Esophagus squamous epithelium (tissue), 5 donors: ENCODE measurements at regions not wholly inside any gene's neighbourhood (a gene's known extent, or its start where the extent isn't known, plus 50 kb on each side); places are given as distances from the start of the nearest gene placed in this dataset.

ENCODE experiments used
- DNase-seq: peaks from one replicate; lab custom pipeline; 2025; lab: John Stamatoyannopoulos, UW
- H3K27ac ChIP-seq, 4 donors: fragments of 200-600 bp; sonication (generic); one replicate each; pipeline ENCODE4 v1.5.1; 2016 to 2019; ENCODE audit warnings: mild to moderate bottlenecking in 1 of 4
- H3K27me3 ChIP-seq, 4 donors: fragments of 200-600 bp; sonication (generic); 1 replicate in 3 of 4; 2 replicates in 1 of 4; pipeline versions ENCODE4 v1.5.1 to v1.6.0; 2017 to 2021; ENCODE audit warnings: antibody characterized with exemption in 1 of 4
- H3K36me3 ChIP-seq, 3 donors: fragments of 200-600 bp; sonication (generic); one replicate each; pipeline ENCODE4 v1.5.1; 2016 to 2019
- H3K4me1 ChIP-seq, 3 donors: fragments of 200-600 bp; sonication (generic); one replicate each; pipeline ENCODE4 v1.5.1; 2017 to 2019
- H3K4me3 ChIP-seq, 4 donors: fragments of 200-600 bp; sonication (generic); 1 replicate in 3 of 4; 2 replicates in 1 of 4; pipeline ENCODE4 v1.5.1; 2016 to 2019; ENCODE audit warnings: mild to moderate bottlenecking in 2 of 4, moderate library complexity in 1 of 4
- H3K9me3 ChIP-seq, 3 donors: fragments of 200-600 bp; sonication (generic); one replicate each; pipeline ENCODE4 v1.5.1; 2016 to 2019
- POLR2A ChIP-seq, 4 donors: fragments of 450-650 bp; IDR thresholded peaks; one replicate each; pipeline ENCODE4 v1.6.1; 2017; ENCODE audit warnings: antibody characterized with exemption in 4 of 4, mild to moderate bottlenecking in 4 of 4, moderate library complexity in 3 of 4
- WGBS, 2 donors: methylation state at CpG; one replicate each; pipeline ENCODE4 v1.1.5; 2018; 5-methylcytosine and 5-hydroxymethylcytosine counted together
- intact Hi-C: fragments of 100-400 bp; cut with DNase I; formaldehyde crosslinking; loops from one replicate; pipeline ENCODE4 v1.15.0; 2022
- TF ChIP-seq, protein P1 (sequence below), 6 experiments: fragments of 450-650 bp in 4 of 6; fragments of 200-600 bp in 2 of 6; sonication (generic) in 2 of 6; IDR thresholded peaks; one replicate each; pipeline ENCODE4 v1.5.1; 2016 to 2019; ENCODE audit warnings: antibody characterized with exemption in 6 of 6, mild to moderate bottlenecking in 4 of 6, moderate library complexity in 4 of 6
- donor health status: DM: yes; HTN: yes; CAD: no.

DNA sequence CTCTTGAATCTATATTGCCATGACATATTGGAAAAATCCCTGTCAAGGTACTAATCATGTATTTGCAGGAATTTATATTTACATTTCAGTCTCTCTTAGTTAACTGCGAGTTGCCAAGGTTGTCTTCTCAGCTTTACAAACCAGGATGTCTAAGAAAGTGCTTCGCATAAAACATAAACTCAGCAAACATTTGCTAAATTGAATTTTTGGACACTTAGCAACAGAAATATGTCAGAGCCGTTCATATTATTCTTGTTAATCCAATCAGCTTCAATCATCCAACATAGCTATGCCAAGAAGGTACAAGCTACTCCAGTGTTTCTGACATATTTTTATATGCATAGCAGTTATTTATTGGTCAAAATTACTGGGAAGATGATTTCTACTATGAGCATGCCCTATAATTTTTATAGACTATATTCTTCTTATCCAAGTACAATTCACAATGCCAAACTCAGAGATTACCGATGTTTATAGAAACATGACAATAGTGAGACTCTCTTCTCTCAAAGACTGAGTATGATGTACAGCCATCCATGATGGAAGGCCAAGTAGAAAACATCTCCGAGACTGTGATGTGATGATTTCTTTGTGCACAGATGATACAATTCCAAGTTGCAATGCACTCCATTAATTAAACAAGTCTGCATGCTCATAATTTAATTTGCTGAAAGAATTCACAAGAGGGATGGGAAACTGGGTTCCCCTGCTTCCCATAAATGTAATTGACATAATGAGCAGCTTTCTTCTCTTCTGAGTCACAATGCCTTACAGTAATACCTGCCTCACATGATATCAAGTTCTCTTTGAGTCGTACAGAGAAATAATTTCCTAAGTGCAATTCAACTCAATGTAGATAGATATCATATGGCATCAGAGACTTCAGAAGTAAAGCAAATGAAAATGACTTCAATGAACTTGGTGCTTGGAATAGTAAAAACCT, 776.3 kb downstream of the EFNB2 start:
- no peak for DNase-seq
- TF ChIP-seq POLR2A (IDR thresholded peaks at IDR 0.05) = no peak
- TF ChIP-seq, protein P1, sequence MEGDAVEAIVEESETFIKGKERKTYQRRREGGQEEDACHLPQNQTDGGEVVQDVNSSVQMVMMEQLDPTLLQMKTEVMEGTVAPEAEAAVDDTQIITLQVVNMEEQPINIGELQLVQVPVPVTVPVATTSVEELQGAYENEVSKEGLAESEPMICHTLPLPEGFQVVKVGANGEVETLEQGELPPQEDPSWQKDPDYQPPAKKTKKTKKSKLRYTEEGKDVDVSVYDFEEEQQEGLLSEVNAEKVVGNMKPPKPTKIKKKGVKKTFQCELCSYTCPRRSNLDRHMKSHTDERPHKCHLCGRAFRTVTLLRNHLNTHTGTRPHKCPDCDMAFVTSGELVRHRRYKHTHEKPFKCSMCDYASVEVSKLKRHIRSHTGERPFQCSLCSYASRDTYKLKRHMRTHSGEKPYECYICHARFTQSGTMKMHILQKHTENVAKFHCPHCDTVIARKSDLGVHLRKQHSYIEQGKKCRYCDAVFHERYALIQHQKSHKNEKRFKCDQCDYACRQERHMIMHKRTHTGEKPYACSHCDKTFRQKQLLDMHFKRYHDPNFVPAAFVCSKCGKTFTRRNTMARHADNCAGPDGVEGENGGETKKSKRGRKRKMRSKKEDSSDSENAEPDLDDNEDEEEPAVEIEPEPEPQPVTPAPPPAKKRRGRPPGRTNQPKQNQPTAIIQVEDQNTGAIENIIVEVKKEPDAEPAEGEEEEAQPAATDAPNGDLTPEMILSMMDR (IDR thresholded peaks at IDR 0.05) = no peak
- Histone ChIP-seq H3K36me3 (no peaks in the 10 kb centered on the region), H3K4me3 (no peak overlapping the region), H3K9me3 (no peaks in the 10 kb centered on the region), H3K27ac (no peak overlapping the region), H3K4me1 (no peaks in the 10 kb centered on the region), H3K27me3 (no peaks in the 10 kb centered on the region)
- WGBS, 2 donors = 71 to 75% methylated on average over 6 of the region's 6 CpGs
- intact Hi-C loops = no loop called here

- Histone ChIP-seq H3K36me3 (no peaks in the 10 kb centered on the region), H3K9me3 (no peaks in the 10 kb centered on the region), H3K27ac (no peak overlapping the region), H3K27me3 (no peaks in the 10 kb centered on the region), H3K4me3 (no peak overlapping the region), H3K4me1 (no peaks in the 10 kb centered on the region)
- DNase-seq = no peak
- TF ChIP-seq POLR2A (IDR thresholded peaks at IDR 0.05) = no peak
- TF ChIP-seq, protein P1 (IDR thresholded peaks at IDR 0.05) = no peak
- intact Hi-C loops = no loop called here
- 35 to 43% methylated on average over 6 of the region's 6 CpGs for WGBS, 2 donors
These were observed 794.7 kb downstream of the EFNB2 start for GRCh38 chr13:105740739-105741138.

GRCh38 chr13:105737688-105738087, 797.8 kb downstream of the EFNB2 start:
- Histone ChIP-seq H3K27me3 (no peaks in the 10 kb centered on the region), H3K9me3 (no peaks in the 10 kb centered on the region), H3K36me3 (no peaks in the 10 kb centered on the region), H3K4me1 (no peaks in the 10 kb centered on the region), H3K4me3 (no peak overlapping the region), H3K27ac (no peak overlapping the region)
- intact Hi-C loops = no loop called here
- no peak for DNase-seq
- 71 to 90% methylated on average over 1 of the region's 1 CpG for WGBS, 2 donors
- TF ChIP-seq, protein P1 (IDR thresholded peaks at IDR 0.05) = no peak
- TF ChIP-seq POLR2A (IDR thresholded peaks at IDR 0.05) = no peak

- no peaks in the 10 kb centered on the region for H3K36me3 ChIP-seq
- WGBS, 2 donors = 43 to 86% methylated on average over 1 of the region's 1 CpG
- no peaks in the 10 kb centered on the region for H3K9me3 ChIP-seq
- H3K27ac ChIP-seq = no peak overlapping the region
- intact Hi-C loops = no loop called here
- no peaks in the 10 kb centered on the region for H3K27me3 ChIP-seq
- no peak overlapping the region for H3K4me3 ChIP-seq
- no peaks in the 10 kb centered on the region for H3K4me1 ChIP-seq
- DNase-seq = no peak
- TF ChIP-seq, protein P1 (IDR thresholded peaks at IDR 0.05) = no peak
- no peak for TF ChIP-seq POLR2A (IDR thresholded peaks at IDR 0.05)
These were observed 800.2 kb downstream of the EFNB2 start for GRCh38 chr13:105735281-105735680.

DNA sequence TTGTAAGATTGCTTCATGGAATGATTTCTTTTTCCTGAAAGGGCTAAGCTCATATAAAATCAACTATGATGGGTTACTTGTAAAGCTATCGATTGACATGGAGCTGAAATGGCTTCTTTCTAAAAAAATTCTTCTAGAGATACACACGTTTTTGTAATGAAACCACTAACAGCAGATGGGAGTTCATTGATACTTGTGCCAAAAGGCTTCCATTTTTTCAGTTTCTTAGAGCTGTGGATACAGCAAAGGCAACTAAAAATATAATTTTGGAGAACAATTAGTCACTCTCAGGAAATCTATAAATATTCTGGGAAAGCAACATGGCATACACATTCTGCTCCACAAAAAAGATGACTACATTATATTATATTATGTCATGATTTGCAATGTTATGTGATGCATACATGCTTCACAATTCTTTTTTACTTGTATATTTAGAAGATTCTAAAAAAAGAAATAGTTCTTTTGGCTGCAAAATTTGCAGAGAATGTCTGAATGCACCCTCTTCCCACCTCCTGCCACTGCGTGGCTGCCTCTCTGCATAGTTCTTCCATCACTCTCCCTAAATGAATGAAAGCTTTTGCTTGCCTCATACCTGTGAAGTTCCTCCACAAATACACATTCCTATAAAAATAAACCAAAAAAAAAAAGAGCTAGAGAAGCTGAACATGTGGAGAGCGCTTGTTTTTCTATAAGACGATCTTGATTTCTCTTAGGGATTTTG, 802.5 kb downstream of the EFNB2 start:
- no peaks in the 10 kb centered on the region for H3K27me3 ChIP-seq
- no peaks in the 10 kb centered on the region for H3K36me3 ChIP-seq
- H3K27ac ChIP-seq = no peak overlapping the region
- intact Hi-C loops = no loop called here
- TF ChIP-seq POLR2A (IDR thresholded peaks at IDR 0.05) = no peak
- TF ChIP-seq, protein P1 (IDR thresholded peaks at IDR 0.05) = no peak
- H3K4me1 ChIP-seq = no peaks in the 10 kb centered on the region
- no peak for DNase-seq
- no peaks in the 10 kb centered on the region for H3K9me3 ChIP-seq
- 80 to 81% methylated on average over 5 of the region's 5 CpGs for WGBS, 2 donors
- H3K4me3 ChIP-seq = no peak overlapping the region
